AG04449 (cell line): ENCODE measurements at regions not wholly inside any gene's neighbourhood (a gene's known extent, or its start where the extent isn't known, plus 50 kb on each side); places are given as distances from the start of the nearest gene placed in this dataset.

Source experiments
- CTCF ChIA-PET: fragments of 350-600 bp; formaldehyde crosslinking; extraction: SDS; loops from one replicate; lab custom pipeline; 2021; ENCODE audit warnings: antibody characterized with exemption; lab: Yijun Ruan, JAX
- POLR2A ChIA-PET: fragments of 400-600, 350-600 bp; formaldehyde crosslinking; extraction: SDS; loops from one replicate; lab custom pipeline; 2020; ENCODE audit warnings: antibody characterized with exemption, inconsistent platforms; lab: Yijun Ruan, JAX
- DNase-seq: peaks from one replicate; pipeline ENCODE4 v3.0.0-alpha.2; 2010; ENCODE audit warnings: low read depth, low spot score
- H3K4me3 ChIP-seq: 2 replicates; pipeline ENCODE4 v1.5.1; 2011; ENCODE audit warnings: low read depth, mild to moderate bottlenecking, control low read depth, low read length
- TF ChIP-seq, protein P1 (sequence below): IDR thresholded peaks from one replicate; pipeline ENCODE4 v1.5.1; 2011; ENCODE audit warnings: mild to moderate bottlenecking, moderate library complexity, low read length, control low read depth, inconsistent platforms; ENCODE audit not compliant: insufficient read depth; ENCODE audit errors: missing control alignments

DNA sequence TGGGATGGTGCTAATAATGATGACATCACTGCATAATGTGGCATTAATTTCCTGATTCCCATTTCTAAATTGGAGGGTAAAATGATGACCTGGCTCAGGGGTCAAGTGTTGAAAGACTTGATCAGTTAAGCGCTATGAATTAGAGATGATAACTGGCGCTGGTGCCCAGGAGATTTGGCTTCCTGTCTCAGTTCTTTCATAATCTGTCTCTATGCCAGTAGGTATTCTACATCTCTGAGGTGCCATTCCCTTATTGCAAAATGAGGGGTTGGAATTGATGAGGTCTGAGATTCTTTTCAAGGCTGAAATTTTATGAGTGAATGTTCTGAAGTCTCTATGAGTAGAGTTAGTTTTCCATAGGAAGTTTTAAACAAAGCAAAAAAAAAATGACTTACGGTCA, 1715.1 kb upstream of the WWC1 start:
- TF ChIP-seq, protein P1, sequence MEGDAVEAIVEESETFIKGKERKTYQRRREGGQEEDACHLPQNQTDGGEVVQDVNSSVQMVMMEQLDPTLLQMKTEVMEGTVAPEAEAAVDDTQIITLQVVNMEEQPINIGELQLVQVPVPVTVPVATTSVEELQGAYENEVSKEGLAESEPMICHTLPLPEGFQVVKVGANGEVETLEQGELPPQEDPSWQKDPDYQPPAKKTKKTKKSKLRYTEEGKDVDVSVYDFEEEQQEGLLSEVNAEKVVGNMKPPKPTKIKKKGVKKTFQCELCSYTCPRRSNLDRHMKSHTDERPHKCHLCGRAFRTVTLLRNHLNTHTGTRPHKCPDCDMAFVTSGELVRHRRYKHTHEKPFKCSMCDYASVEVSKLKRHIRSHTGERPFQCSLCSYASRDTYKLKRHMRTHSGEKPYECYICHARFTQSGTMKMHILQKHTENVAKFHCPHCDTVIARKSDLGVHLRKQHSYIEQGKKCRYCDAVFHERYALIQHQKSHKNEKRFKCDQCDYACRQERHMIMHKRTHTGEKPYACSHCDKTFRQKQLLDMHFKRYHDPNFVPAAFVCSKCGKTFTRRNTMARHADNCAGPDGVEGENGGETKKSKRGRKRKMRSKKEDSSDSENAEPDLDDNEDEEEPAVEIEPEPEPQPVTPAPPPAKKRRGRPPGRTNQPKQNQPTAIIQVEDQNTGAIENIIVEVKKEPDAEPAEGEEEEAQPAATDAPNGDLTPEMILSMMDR: no peak
- no peak overlapping the region for H3K4me3 ChIP-seq
- POLR2A ChIA-PET: no interaction called here
- CTCF ChIA-PET: no interaction called here
- no peak for DNase-seq

DNA sequence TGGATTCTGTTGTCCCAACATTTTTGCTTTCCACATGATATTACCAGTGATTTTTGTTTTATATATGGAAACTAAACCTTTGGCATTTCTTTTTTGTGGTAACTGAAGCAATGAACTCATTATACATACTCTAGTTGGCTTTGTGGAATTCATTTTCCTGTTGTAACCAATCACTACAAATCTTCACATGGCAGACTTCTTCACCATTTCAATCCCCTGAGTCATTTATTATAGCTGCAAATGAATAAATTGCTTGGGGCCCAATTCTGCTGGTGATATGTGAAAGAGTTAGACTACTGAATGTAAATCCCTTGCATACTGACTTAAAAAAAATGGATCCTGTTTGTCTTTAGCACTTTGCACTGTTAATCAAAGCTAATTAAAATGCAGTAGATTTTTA, 1709.6 kb upstream of the WWC1 start:
- TF ChIP-seq, protein P1: no peak
- POLR2A ChIA-PET: no interaction called here
- no peak overlapping the region for H3K4me3 ChIP-seq
- CTCF ChIA-PET: no interaction called here
- DNase-seq: no peak

DNA sequence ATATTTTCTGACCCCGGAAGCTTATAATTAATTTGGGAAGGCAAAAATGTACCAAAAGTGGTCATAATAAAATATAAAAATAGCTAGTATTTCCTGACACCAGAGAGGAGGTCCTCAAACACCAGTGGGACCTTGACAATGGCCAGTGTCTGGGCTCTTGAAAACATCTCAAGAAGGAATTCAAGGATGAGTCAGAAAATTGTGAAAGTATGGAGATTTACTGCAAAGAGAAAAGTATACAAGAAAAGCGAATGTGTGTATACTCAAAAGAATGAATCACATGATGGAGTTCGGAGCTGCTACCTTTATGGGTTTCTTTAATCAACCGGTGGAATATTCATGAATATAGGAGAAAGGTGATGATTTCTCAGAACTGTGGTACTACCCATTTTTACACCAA, 1709.0 kb upstream of the WWC1 start:
- CTCF ChIA-PET: no interaction called here
- DNase-seq: no peak

DNA sequence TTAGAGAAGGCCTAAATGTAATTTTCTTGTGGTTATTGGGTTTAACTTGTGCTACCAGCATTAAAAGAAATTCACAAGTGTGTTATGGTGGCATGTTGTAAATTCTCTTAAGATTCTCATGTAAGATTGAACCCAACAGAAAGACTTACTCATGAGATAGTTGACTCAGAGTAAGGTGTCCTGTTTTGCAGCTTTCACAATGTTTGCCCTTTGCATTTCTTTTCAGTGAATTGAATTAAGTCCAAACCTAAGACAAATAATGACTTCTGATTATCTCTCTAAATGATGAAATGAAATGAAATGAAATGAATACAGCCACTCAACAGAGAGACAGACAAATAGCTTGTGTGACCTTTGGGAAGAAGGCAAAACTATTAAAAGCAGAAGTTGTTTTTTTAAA, 1696.9 kb upstream of the WWC1 start:
- TF ChIP-seq, protein P1: no peak
- DNase-seq: no peak
- H3K4me3 ChIP-seq: no peak overlapping the region
- ChIA-PET CTCF (no interaction called here), POLR2A (no interaction called here)

More for the DNA sequence above, 1709.0 kb upstream of the WWC1 start:
- TF ChIP-seq, protein P1: no peak
- POLR2A ChIA-PET: no interaction called here
- H3K4me3 ChIP-seq: no peak overlapping the region

DNA sequence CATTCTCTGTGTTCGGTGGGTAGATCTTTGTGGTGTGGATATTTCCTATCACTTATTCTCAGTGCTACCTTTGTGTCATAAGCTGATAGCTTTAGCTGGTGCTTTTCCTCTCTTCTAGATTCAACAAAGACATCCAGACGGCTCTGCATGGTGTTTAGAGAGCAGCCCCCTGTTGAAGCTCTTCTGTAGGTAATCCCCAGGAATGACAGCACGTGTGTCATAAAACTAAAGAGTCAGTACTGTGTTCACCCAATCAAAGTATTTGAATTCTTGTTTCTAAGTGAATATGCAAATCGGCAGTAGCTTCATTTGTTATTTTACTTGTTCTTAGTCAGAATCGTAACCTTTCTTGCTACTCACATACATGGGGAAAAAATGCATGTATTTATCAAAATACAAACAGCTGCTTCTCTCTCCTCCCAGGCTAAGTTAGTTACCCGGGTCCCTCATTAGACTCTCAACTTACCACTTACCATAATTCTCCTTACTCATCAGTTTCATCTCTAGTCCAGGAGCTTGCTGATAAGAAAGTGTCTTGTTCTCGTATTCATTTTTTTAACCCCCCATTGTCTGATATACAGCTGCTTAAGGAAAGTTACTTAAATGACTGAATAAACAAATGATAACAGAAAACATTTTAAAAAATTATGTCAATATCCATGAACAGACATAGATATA, 1696.0 kb upstream of the WWC1 start:
- H3K4me3 ChIP-seq: no peak overlapping the region
- TF ChIP-seq, protein P1: no peak
- ChIA-PET CTCF (no interaction called here), POLR2A (no interaction called here)
- DNase-seq: no peak

DNA sequence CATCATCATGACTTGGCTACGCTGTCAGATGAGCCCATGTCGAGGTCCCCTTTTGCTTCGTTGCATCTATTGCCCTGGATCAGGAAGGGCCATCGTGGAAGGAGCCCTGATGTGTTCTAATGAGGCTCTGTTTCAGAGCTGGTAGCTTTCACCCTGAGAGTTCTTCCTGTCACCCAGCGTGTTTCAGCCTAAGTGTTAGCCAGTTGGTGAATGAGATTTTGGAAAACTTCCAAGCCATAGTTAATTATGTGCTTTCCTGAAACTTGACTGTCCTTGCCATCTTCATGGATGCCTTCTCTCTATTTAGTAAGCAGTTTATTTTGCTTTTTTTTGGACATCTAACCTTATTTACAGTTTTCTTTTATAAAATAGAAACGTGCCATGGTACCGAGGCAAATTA, 1695.4 kb upstream of the WWC1 start:
- TF ChIP-seq, protein P1: no peak
- ChIA-PET CTCF (no interaction called here), POLR2A (no interaction called here)
- DNase-seq: no peak
- H3K4me3 ChIP-seq: no peak overlapping the region
